ENCODE measurements at regions not wholly inside any gene's neighbourhood (a gene's known extent, or its start where the extent isn't known, plus 50 kb on each side); places are given as distances from the start of the nearest gene placed in this dataset.

GRCh38 chr17:63070031-63070430 is 104.0 kb downstream of the TANC2 start:
- TF ChIP-seq CTCF (IDR thresholded peaks at IDR 0.05) (no peak), POLR2A (IDR thresholded peaks at IDR 0.05) (no peak)

Data from uterus (tissue), 2 donors.